Testis (tissue), 2 donors: ENCODE measurements at regions not wholly inside any gene's neighbourhood (a gene's known extent, or its start where the extent isn't known, plus 50 kb on each side); places are given as distances from the start of the nearest gene placed in this dataset.

Source experiments
- DNase-seq: peaks from one replicate; pipeline ENCODE4 v3.0.0-alpha.2; 2019
- H3K27ac ChIP-seq, 2 donors: fragments of 200-600 bp; sonication (generic); one replicate each; pipeline ENCODE4 v1.5.1; 2019
- H3K27me3 ChIP-seq: fragments of 200-600 bp; sonication (generic); one replicate; pipeline ENCODE4 v1.5.1; 2019
- H3K36me3 ChIP-seq: fragments of 200-600 bp; sonication (generic); one replicate; pipeline ENCODE4 v1.5.1; 2017; ENCODE audit warnings: low read depth; ENCODE audit errors: missing control alignments
- H3K4me1 ChIP-seq: fragments of 200-600 bp; sonication (generic); one replicate; pipeline ENCODE4 v1.5.1; 2019
- H3K4me3 ChIP-seq, 2 donors: fragments of 200-600 bp; sonication (generic); one replicate each; pipeline ENCODE4 v1.5.1; 2017 to 2019
- H3K9me3 ChIP-seq: fragments of 200-600 bp; sonication (generic); one replicate; pipeline ENCODE4 v1.5.1; 2017
- CTCF ChIP-seq, 3 experiments: fragments of 450-650 bp in 2 of 3; fragments of 200-600 bp in 1 of 3; sonication (generic) in 1 of 3; IDR thresholded peaks; one replicate each; pipeline ENCODE4 v1.5.1; 2016 to 2019; ENCODE audit warnings: antibody characterized with exemption in 3 of 3, mild to moderate bottlenecking in 2 of 3, moderate library complexity in 1 of 3
- POLR2A ChIP-seq: fragments of 450-650 bp; IDR thresholded peaks from one replicate; pipeline ENCODE4 v1.6.1; 2017; ENCODE audit warnings: antibody characterized with exemption, mild to moderate bottlenecking, moderate library complexity
- WGBS, 2 donors: methylation state at CpG; one replicate each; pipeline ENCODE4 v1.1.5; 2018; 5-methylcytosine and 5-hydroxymethylcytosine counted together
- intact Hi-C: fragments of 100-400 bp; cut with DNase I; formaldehyde crosslinking; loops from one replicate; pipeline ENCODE4 v1.15.1; 2023; ENCODE audit warnings: low total_unique reads

DNA sequence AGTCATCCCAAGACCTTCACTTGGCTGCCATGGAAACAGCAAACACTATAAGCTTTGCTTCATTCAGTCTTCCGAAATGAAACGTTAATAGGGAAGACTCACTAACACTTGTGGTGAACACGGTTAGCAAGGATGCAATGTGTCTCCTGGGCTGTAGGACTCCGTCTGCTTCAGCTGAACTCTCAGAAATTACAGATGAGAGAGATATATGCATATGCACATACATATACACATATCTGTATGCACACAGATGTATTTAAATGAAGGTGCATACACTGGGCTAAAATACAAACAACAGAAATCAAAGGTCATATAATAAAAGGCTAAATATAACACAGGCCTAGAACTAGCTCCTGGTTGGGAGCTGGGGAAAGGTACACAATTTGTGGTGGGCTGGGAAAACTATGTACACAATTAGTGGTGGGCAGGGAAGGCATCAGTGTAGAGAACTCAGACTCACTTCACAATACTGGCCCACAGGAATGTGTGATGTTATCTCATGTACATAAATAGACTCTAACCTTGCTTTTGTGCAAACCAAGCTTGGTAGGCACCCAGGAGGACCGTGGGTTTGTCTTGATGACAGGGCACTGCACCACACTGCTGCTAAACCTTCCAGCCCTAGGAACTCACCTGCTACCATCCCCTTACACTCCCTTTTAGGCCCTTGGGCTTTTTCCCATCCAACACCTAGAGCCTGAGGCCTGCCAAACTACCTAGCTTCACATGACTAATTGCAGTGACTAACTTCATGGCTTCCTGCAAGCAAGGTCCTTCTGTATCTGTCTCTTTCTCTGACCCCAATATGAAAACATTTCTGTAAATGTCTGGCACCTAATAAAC is 873.1 kb downstream of the NSUN3 start:
- 73 to 82% methylated on average over 5 of the region's 5 CpGs for WGBS, 2 donors
- TF ChIP-seq CTCF (IDR thresholded peaks at IDR 0.05) (no peak), POLR2A (no peak)
- Histone ChIP-seq H3K27me3 (no peaks in the 10 kb centered on the region), H3K4me1 (no peaks in the 10 kb centered on the region), H3K36me3 (no peaks in the 10 kb centered on the region), H3K4me3 (no peak overlapping the region), H3K27ac (no peak overlapping the region), H3K9me3 (no peaks in the 10 kb centered on the region)
- DNase-seq, result no peak
- intact Hi-C loops, result no loop called here

DNA sequence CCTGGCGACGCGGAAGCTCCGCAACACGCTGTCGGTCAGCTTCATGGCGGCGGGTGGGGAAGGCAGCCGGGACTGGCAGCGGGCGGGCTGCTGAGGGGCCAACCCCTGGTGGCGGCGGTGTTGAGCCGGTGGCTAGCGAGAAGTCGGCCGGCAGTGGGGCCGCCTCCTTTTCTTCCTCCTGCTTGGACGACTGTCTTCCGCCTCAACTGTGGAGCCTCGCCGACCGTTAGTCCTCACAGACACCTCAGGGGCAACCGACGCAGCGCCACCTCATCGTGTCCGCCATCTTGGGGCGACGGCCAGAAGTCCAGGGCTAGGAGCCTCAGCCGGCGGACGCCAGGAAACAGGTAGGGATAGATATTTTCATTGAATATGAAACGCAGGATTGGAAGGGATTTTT is 875.1 kb downstream of the NSUN3 start:
- intact Hi-C loops, result no loop called here
- 61 to 85% methylated on average over 16 to 34 of the region's 34 CpGs for WGBS, 2 donors
- H3K9me3 ChIP-seq, result no peaks in the 10 kb centered on the region

GRCh38 chr3:94946683-94947082 is 883.8 kb downstream of the NSUN3 start:
- TF ChIP-seq CTCF (IDR thresholded peaks at IDR 0.05), result no peak
- TF ChIP-seq POLR2A, result no peak
- intact Hi-C loops, result no loop called here
- no peaks in the 10 kb centered on the region for H3K9me3 ChIP-seq
- no peaks in the 10 kb centered on the region for H3K36me3 ChIP-seq
- H3K4me1 ChIP-seq, result no peaks in the 10 kb centered on the region
- DNase-seq, result no peak
- no peak overlapping the region for H3K4me3 ChIP-seq
- no peaks in the 10 kb centered on the region for H3K27me3 ChIP-seq
- H3K27ac ChIP-seq, result no peak overlapping the region
- WGBS, 2 donors, result 90% methylated on average over 6 of the region's 6 CpGs; no CpG with 5 or more reads in 1 of the 2 donors

More for the DNA sequence above, 875.1 kb downstream of the NSUN3 start:
- Histone ChIP-seq H3K27ac (peak overlapping the region; percentile 58 to 62), H3K4me3 (peak overlapping the region; percentile 32 to 40), H3K27me3 (no peaks in the 10 kb centered on the region), H3K4me1 (no peaks in the 10 kb centered on the region), H3K36me3 (no peaks in the 10 kb centered on the region)
- TF ChIP-seq CTCF (IDR thresholded peaks at IDR 0.05) (no peak), POLR2A (no peak)
- DNase-seq, result peak; percentile 65

DNA sequence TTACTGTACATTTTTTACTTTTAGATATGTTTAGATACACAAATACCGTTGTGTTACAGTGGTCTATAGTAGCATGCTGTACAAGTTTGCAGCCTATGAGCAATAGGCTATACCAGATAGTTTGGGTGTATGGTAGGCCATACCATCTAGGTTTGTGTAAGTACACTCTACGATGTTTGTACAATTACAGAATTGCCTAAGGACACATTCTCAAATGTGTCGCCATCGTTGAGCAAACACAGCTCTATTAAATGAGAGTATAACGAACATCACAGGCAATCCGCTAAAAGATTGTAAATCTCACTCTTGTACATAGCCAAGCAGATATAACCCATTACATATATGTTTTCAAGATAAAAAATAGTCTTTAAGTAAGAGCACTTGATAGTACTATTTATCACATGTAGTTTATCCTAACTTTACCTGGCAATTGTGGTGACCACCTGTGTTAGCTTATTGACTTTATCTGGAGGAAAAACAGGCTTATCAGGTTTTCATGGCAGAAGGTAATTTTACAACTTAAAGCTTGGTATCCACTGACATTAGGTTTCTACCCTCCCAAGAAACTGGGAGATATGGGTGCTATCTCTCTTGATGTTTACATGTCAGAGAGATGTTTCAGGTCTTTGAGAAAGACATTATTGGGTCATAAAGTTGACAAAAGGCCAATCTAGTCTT is 898.7 kb downstream of the NSUN3 start:
- no peak for DNase-seq
- no peak overlapping the region for H3K27ac ChIP-seq
- H3K4me3 ChIP-seq, result no peak overlapping the region
- 90 to 91% methylated on average over 6 of the region's 6 CpGs for WGBS, 2 donors
- H3K27me3 ChIP-seq, result no peaks in the 10 kb centered on the region
- no peaks in the 10 kb centered on the region for H3K9me3 ChIP-seq
- no peaks in the 10 kb centered on the region for H3K36me3 ChIP-seq
- TF ChIP-seq CTCF (IDR thresholded peaks at IDR 0.05) (no peak), POLR2A (no peak)
- H3K4me1 ChIP-seq, result no peaks in the 10 kb centered on the region
- intact Hi-C loops, result no loop called here
